Effector memory CD8-positive, alpha-beta T cell (primary cell): ENCODE measurements at regions not wholly inside any gene's neighbourhood (a gene's known extent, or its start where the extent isn't known, plus 50 kb on each side); places are given as distances from the start of the nearest gene placed in this dataset.
"Not testable (repeated sequence)": the region's sequence is repeated elsewhere in the genome, so short reads cannot be mapped to it uniquely, and the experiment has no call there.

ENCODE experiments used
- ATAC-seq: fragments of 150-1000 bp; cut with Tn5 transposase; replicated peaks from 2 replicates; pipeline ENCODE4 v1.10.0; 2021; ENCODE audit warnings: mild to moderate bottlenecking, moderate library complexity
- DNase-seq, 3 experiments: peaks; one replicate each; pipeline ENCODE4 v3.0.0; 2021
- H3K27ac Mint-ChIP-seq, 2 donors: one replicate each; pipeline ENCODE4 v1.8.0; 2022; ENCODE audit warnings: mild to moderate bottlenecking in 2 of 2, mixed read lengths in 2 of 2, moderate library complexity in 2 of 2
- H3K27me3 Mint-ChIP-seq, 2 donors: one replicate each; pipeline ENCODE4 v1.8.0; 2022; ENCODE audit warnings: mixed read lengths in 2 of 2
- H3K36me3 Mint-ChIP-seq: one replicate; pipeline ENCODE4 v1.8.0; 2022; ENCODE audit warnings: mild to moderate bottlenecking, moderate library complexity, mixed read lengths; ENCODE audit not compliant: insufficient read depth
- H3K4me1 Mint-ChIP-seq, 2 donors: one replicate each; pipeline ENCODE4 v1.8.0; 2022; ENCODE audit warnings: low read depth in 2 of 2, mixed read lengths in 2 of 2
- H3K4me3 Mint-ChIP-seq, 2 donors: one replicate each; pipeline ENCODE4 v1.8.0; 2022; ENCODE audit warnings: mild to moderate bottlenecking in 2 of 2, mixed read lengths in 2 of 2, moderate library complexity in 2 of 2
- H3K9me3 Mint-ChIP-seq, 2 donors: one replicate each; pipeline ENCODE4 v1.8.0; 2022; ENCODE audit warnings: mixed read lengths in 2 of 2

- no peak for DNase-seq
- no peaks in the 10 kb centered on the region for H3K36me3 Mint-ChIP-seq
Observed at GRCh38 chr12:97957109-97957508, 494.5 kb downstream of the RMST start.

GRCh38 chr12:97960225-97960624 is 497.6 kb downstream of the RMST start:
- H3K27ac Mint-ChIP-seq: no peak overlapping the region
- ATAC-seq (no peak), DNase-seq (no peak)
- H3K4me1 Mint-ChIP-seq: no peaks in the 10 kb centered on the region
- no peak overlapping the region for H3K4me3 Mint-ChIP-seq
- H3K27me3 Mint-ChIP-seq: no peaks in the 10 kb centered on the region
- H3K36me3 Mint-ChIP-seq: no peaks in the 10 kb centered on the region
- H3K9me3 Mint-ChIP-seq: peaks cover 0 to 4% of the 10 kb centered on the region in 2 donors

More at GRCh38 chr12:97957109-97957508, 494.5 kb downstream of the RMST start:
- Mint-ChIP-seq H3K4me1 (no peaks in the 10 kb centered on the region), H3K27ac (no peak overlapping the region), H3K27me3 (no peaks in the 10 kb centered on the region), H3K4me3 (no peak overlapping the region), H3K9me3 (peaks cover 4 to 8% of the 10 kb centered on the region in 2 donors)
- ATAC-seq: no peak

GRCh38 chr12:97960741-97961608 is 498.4 kb downstream of the RMST start:
- DNase-seq: no peak
- H3K4me3 Mint-ChIP-seq: no peak overlapping the region
- H3K9me3 Mint-ChIP-seq: peaks cover 0 to 4% of the 10 kb centered on the region in 2 donors
- no peak overlapping the region for H3K27ac Mint-ChIP-seq
- no peaks in the 10 kb centered on the region for H3K36me3 Mint-ChIP-seq
- ATAC-seq: no peak
- H3K4me1 Mint-ChIP-seq: no peaks in the 10 kb centered on the region
- no peaks in the 10 kb centered on the region for H3K27me3 Mint-ChIP-seq

GRCh38 chr12:97967831-97968230 is 505.2 kb downstream of the RMST start:
- H3K9me3 Mint-ChIP-seq: no peaks in the 10 kb centered on the region
- H3K4me1 Mint-ChIP-seq: no peaks in the 10 kb centered on the region
- no peak overlapping the region for H3K4me3 Mint-ChIP-seq
- no peak for ATAC-seq
- DNase-seq: no peak
- H3K36me3 Mint-ChIP-seq: no peaks in the 10 kb centered on the region
- no peak overlapping the region for H3K27ac Mint-ChIP-seq
- no peaks in the 10 kb centered on the region for H3K27me3 Mint-ChIP-seq

DNA sequence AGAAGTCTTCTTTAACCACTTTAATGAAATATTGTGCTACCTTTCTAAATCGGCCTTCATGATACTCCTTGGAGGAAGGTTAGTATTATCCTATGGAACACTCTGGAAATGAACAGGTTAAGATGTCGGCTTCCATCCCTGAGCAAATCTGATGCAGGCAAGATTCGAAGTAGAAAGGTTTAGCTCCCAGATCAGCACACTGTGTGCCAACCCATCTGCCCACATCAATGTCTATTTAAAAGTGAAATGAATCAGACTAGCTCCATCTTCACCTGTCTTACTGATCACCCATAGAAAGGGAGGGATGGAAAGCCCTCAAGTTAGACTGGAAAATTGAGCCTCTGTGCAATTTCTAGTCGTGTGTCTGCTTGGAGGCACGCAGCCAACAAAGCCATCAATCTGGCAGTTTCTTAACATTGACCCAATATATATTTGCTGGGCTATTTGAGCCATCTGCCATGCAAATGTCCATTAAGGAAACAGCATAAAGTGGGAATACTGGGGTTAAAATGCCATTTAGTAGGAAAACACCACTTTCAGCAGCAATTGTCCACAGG is 506.1 kb downstream of the RMST start:
- Mint-ChIP-seq H3K27me3 (no peaks in the 10 kb centered on the region), H3K4me1 (no peaks in the 10 kb centered on the region), H3K4me3 (no peak overlapping the region), H3K27ac (no peak overlapping the region), H3K9me3 (no peaks in the 10 kb centered on the region), H3K36me3 (no peaks in the 10 kb centered on the region)
- ATAC-seq: no peak
- DNase-seq: no peak

DNA sequence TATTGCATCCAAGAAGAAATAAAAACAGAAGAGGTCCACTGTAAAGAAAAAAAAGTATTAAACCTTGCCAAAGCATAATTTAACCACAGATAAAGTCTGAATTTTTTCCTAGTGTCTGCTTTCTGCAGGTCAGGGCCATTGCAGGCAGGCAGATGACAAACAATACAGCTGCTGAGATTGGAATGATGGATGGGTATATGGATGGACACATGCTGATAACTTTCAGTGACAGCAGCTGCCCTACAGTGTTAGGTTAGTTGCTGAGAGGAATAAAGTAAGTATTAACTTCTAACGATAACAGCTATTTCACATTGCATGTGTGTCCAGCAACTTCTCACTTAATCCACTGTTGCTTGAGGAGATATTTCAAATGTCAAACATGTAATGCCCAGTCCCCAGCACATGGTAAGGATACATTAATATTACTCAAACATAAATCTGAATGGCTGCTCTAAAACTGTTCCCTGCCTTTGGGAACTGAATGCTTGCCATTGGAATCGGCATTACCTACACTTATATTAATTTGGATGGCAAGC is 515.3 kb downstream of the RMST start:
- Mint-ChIP-seq H3K4me3 (no peak overlapping the region), H3K27me3 (no peaks in the 10 kb centered on the region), H3K27ac (no peak overlapping the region), H3K36me3 (no peaks in the 10 kb centered on the region), H3K9me3 (peaks cover 0 to 4% of the 10 kb centered on the region in 2 donors), H3K4me1 (no peaks in the 10 kb centered on the region)
- no peak for DNase-seq
- no peak for ATAC-seq

GRCh38 chr12:97982684-97983083 is 520.1 kb downstream of the RMST start:
- Mint-ChIP-seq H3K36me3 (no peaks in the 10 kb centered on the region), H3K27me3 (no peaks in the 10 kb centered on the region), H3K4me3 (no peak overlapping the region), H3K4me1 (no peaks in the 10 kb centered on the region), H3K9me3 (peaks cover 0 to 6% of the 10 kb centered on the region in 2 donors), H3K27ac (no peak overlapping the region)
- ATAC-seq (no peak), DNase-seq (no peak)

DNA sequence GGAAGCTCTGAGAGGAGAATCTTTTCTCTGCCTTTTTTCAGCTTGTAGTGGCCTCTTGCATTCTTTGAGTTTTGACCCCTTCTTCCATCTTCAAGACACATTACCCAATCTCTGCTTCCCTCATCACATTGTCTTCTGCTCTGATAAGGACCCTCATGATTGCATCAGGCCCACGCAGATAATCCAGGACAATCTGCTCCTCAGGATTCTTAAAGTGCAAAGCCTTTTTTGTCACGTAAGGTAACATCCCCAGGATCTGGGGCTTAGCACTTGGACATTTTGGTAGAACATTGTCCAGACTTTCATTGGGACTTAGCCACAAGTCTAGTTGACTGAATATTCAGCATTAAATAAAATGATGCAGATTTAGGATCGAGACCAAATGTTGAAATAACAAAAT is 521.2 kb downstream of the RMST start:
- Mint-ChIP-seq H3K27ac (no peak overlapping the region), H3K36me3 (no peaks in the 10 kb centered on the region), H3K4me3 (no peak overlapping the region), H3K9me3 (peaks cover 0 to 4% of the 10 kb centered on the region in 2 donors), H3K27me3 (no peaks in the 10 kb centered on the region), H3K4me1 (no peaks in the 10 kb centered on the region)
- no peak for DNase-seq
- ATAC-seq: no peak

DNA sequence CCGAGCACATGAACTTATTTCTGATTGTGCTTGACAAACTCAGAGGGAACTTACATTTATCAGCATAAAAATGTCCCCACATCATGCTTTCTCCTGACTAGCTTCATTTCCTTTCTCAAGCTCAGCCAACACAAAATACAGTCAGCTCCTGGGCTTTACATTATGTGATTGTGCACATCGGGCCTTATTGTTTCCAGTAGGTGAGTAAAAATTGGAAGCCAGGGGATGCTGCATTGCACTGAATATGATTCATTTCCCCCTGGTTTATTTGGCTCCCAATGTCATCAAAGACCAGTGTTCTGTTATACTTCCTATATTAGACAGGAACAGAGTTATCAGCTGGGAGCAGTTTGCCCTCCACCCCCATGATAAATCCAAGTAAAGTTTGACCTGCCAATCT is 521.8 kb downstream of the RMST start:
- Mint-ChIP-seq H3K4me3 (no peak overlapping the region), H3K27ac (no peak overlapping the region), H3K27me3 (no peaks in the 10 kb centered on the region), H3K9me3 (peaks cover 0 to 4% of the 10 kb centered on the region in 2 donors), H3K4me1 (no peaks in the 10 kb centered on the region), H3K36me3 (no peaks in the 10 kb centered on the region)
- ATAC-seq (no peak), DNase-seq (no peak)

- no peak overlapping the region for H3K27ac Mint-ChIP-seq
- no peaks in the 10 kb centered on the region for H3K36me3 Mint-ChIP-seq
- H3K9me3 Mint-ChIP-seq: peaks cover 0 to 4% of the 10 kb centered on the region in 2 donors
- ATAC-seq (no peak), DNase-seq (no peak)
- no peaks in the 10 kb centered on the region for H3K27me3 Mint-ChIP-seq
- no peak overlapping the region for H3K4me3 Mint-ChIP-seq
- H3K4me1 Mint-ChIP-seq: no peaks in the 10 kb centered on the region
Observed at GRCh38 chr12:97984974-97985580, 522.5 kb downstream of the RMST start.

GRCh38 chr12:97985834-97986233 is 523.2 kb downstream of the RMST start:
- Mint-ChIP-seq H3K9me3 (peaks cover 3 to 4% of the 10 kb centered on the region in 2 donors), H3K4me3 (no peak overlapping the region), H3K36me3 (no peaks in the 10 kb centered on the region), H3K27ac (no peak overlapping the region), H3K27me3 (peaks cover 0 to under 1% of the 10 kb centered on the region in 2 donors), H3K4me1 (no peaks in the 10 kb centered on the region)
- no peak for DNase-seq
- no peak for ATAC-seq

- not testable (repeated sequence) for H3K4me1 Mint-ChIP-seq, H3K4me3 Mint-ChIP-seq, H3K27me3 Mint-ChIP-seq, DNase-seq, H3K27ac Mint-ChIP-seq, ATAC-seq, H3K36me3 Mint-ChIP-seq
- peaks cover 11 to 19% of the 10 kb centered on the region in 2 donors for H3K9me3 Mint-ChIP-seq
Observed at GRCh38 chr12:97988588-97988987, 526.0 kb downstream of the RMST start.

GRCh38 chr12:97989366-97989940 is 525.9 kb upstream of the TMPO start:
- Mint-ChIP-seq H3K27me3 (peaks cover 0 to 5% of the 10 kb centered on the region in 2 donors), H3K4me3 (no peak overlapping the region), H3K4me1 (no peaks in the 10 kb centered on the region), H3K27ac (no peak overlapping the region), H3K9me3 (peaks cover 10 to 19% of the 10 kb centered on the region in 2 donors), H3K36me3 (no peaks in the 10 kb centered on the region)
- ATAC-seq: no peak
- no peak for DNase-seq
